Ascending aorta (tissue), 2 donors: ENCODE measurements at regions not wholly inside any gene's neighbourhood (a gene's known extent, or its start where the extent isn't known, plus 50 kb on each side); places are given as distances from the start of the nearest gene placed in this dataset.

Experiments used
- DNase-seq, 2 donors: peaks; one replicate each; pipeline ENCODE4 v3.0.0-alpha.2; 2019; ENCODE audit warnings: low spot score in 2 of 2
- H3K27ac ChIP-seq, 2 donors: fragments of 200-600 bp; sonication (generic); one replicate each; pipeline ENCODE4 v1.5.1; 2016 to 2017; ENCODE audit warnings: mild to moderate bottlenecking in 1 of 2
- H3K27me3 ChIP-seq: fragments of 200-600 bp; sonication (generic); one replicate; pipeline ENCODE4 v1.5.1; 2017
- H3K36me3 ChIP-seq, 2 donors: fragments of 200-600 bp; sonication (generic); one replicate each; pipeline ENCODE4 v1.5.1; 2016
- H3K4me1 ChIP-seq, 2 donors: fragments of 200-600 bp; sonication (generic); one replicate each; pipeline ENCODE4 v1.5.1; 2016 to 2017; ENCODE audit warnings: mild to moderate bottlenecking in 1 of 2
- H3K4me3 ChIP-seq, 2 donors: fragments of 200-600 bp; sonication (generic); one replicate each; pipeline ENCODE4 v1.5.1; 2016 to 2017; ENCODE audit warnings: mild to moderate bottlenecking in 1 of 2
- H3K9me3 ChIP-seq, 2 donors: fragments of 200-600 bp; sonication (generic); one replicate each; pipeline ENCODE4 v1.5.1; 2016
- CTCF ChIP-seq, 3 experiments: fragments of 200-600 bp in 2 of 3; fragments of 450-650 bp in 1 of 3; sonication (generic) in 2 of 3; IDR thresholded peaks; one replicate each; pipeline ENCODE4 v1.5.1; 2016 to 2019; ENCODE audit warnings: antibody characterized with exemption in 3 of 3, mild to moderate bottlenecking in 1 of 3, moderate library complexity in 1 of 3
- intact Hi-C: fragments of 100-400 bp; cut with DNase I; formaldehyde crosslinking; loops from one replicate; pipeline ENCODE4 v1.15.1; 2023

- H3K4me3 ChIP-seq = no peak overlapping the region
- H3K27ac ChIP-seq = no peak overlapping the region
- no peaks in the 10 kb centered on the region for H3K4me1 ChIP-seq
- DNase-seq = no peak
- no peaks in the 10 kb centered on the region for H3K27me3 ChIP-seq
- TF ChIP-seq CTCF (IDR thresholded peaks at IDR 0.05) = no peak
- intact Hi-C loops = no loop called here
- no peaks in the 10 kb centered on the region for H3K36me3 ChIP-seq
- H3K9me3 ChIP-seq = peaks cover 0 to 7% of the 10 kb centered on the region in 2 donors
These were observed 131.6 kb downstream of the TM2D1 start for GRCh38 chr1:61593331-61593730.

- peak overlapping the region in 1 of 2 donors; percentile 43 for H3K4me3 ChIP-seq
- H3K4me1 ChIP-seq = no peaks in the 10 kb centered on the region
- H3K9me3 ChIP-seq = no peaks in the 10 kb centered on the region
- no peaks in the 10 kb centered on the region for H3K27me3 ChIP-seq
- H3K27ac ChIP-seq = peak overlapping the region; percentile 29 to 43
- intact Hi-C loops = no loop called here
- no peaks in the 10 kb centered on the region for H3K36me3 ChIP-seq
- DNase-seq = no peak
- TF ChIP-seq CTCF (IDR thresholded peaks at IDR 0.05) = no peak
These were observed 133.6 kb downstream of the TM2D1 start for GRCh38 chr1:61591351-61591750.

- no peak for DNase-seq
- Histone ChIP-seq H3K27ac (no peak overlapping the region), H3K4me1 (no peaks in the 10 kb centered on the region), H3K4me3 (no peak overlapping the region), H3K36me3 (no peaks in the 10 kb centered on the region), H3K27me3 (no peaks in the 10 kb centered on the region), H3K9me3 (no peaks in the 10 kb centered on the region)
- peak; percentile 5 to 42 (median 41) for TF ChIP-seq CTCF (IDR thresholded peaks at IDR 0.05)
- intact Hi-C loops = no loop called here
These were observed 135.9 kb downstream of the TM2D1 start for GRCh38 chr1:61588736-61589672.

- intact Hi-C loops = no loop called here
- Histone ChIP-seq H3K27me3 (no peaks in the 10 kb centered on the region), H3K4me3 (no peak overlapping the region), H3K9me3 (no peaks in the 10 kb centered on the region), H3K27ac (no peak overlapping the region), H3K4me1 (no peaks in the 10 kb centered on the region), H3K36me3 (no peaks in the 10 kb centered on the region)
- no peak for DNase-seq
- no peak for TF ChIP-seq CTCF (IDR thresholded peaks at IDR 0.05)
These were observed 139.2 kb downstream of the TM2D1 start for GRCh38 chr1:61585714-61586113.

GRCh38 chr1:61583703-61584102 is 141.2 kb downstream of the TM2D1 start:
- Histone ChIP-seq H3K4me3 (no peak overlapping the region), H3K27ac (no peak overlapping the region), H3K36me3 (no peaks in the 10 kb centered on the region), H3K27me3 (no peaks in the 10 kb centered on the region), H3K9me3 (no peaks in the 10 kb centered on the region), H3K4me1 (no peaks in the 10 kb centered on the region)
- TF ChIP-seq CTCF (IDR thresholded peaks at IDR 0.05) = no peak
- DNase-seq = no peak
- intact Hi-C loops = no loop called here
